HG03103 (cell line): ENCODE measurements at regions not wholly inside any gene's neighbourhood (a gene's known extent, or its start where the extent isn't known, plus 50 kb on each side); places are given as distances from the start of the nearest gene placed in this dataset.
A peak's percentile ranks its signal among the peaks of the same experiment; 100 is the strongest.
"Not testable (repeated sequence)": the region's sequence is repeated elsewhere in the genome, so short reads cannot be mapped to it uniquely, and the experiment has no call there.

Source experiments
- ATAC-seq: cut with Tn5 transposase; IDR thresholded peaks from one replicate; pipeline ENCODE4 v1.9.1; 2021; ENCODE audit warnings: low read depth; ENCODE audit not compliant: unreplicated experiment

DNA sequence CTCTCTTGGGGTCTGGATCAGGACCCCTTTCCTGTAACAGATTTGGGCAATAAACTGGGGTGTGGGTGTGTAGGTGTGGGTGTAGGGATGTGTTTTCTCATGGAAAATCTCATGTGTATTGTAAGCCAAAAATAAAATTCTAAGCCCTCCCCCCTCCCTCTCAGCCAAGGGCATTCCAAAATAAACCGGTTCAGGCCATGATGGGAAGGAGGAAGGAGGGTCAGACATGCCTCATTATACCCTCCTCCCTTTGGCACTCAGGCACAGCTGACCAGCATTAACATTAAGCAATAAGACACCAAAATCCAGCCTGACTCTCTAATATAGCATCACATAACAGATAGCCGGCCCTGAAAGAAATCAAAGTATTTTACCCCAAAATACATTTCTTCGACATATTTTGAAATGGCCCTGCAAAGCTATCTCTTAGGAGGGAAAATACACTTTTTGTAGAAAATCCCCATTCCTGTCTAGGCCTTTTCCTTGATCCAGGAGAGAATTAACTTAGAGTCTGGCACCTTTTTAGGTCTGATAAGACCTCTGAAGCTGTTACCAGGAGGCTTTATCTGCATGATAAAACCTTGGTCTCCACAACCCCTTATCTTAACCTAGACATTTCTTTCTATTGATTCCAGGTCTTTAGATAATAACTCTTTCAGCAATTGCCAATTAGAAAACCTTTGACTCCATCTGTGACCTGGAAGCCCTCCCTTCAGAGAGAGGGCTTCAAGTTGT lies 128.7 kb upstream of the COL5A2 start:
- no peak for ATAC-seq

DNA sequence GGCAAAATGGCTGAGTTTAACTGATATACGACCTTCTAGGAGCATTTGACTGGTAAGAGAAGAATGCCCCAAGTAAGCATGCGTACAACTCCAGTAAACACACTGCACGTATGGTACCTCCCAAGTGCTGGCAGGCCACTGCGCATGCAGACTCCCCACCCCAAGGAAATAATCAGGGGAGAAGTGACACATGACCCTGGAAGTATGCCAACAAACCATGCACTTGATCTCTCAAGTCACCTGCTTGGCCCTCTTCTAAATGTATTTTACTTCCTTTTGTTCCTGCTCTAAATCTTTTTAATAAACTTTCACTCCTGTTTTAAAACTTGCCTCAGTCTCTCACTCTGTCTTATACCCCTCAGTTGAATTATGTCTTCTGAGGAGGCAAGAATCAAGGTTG lies 129.8 kb upstream of the COL5A2 start:
- ATAC-seq: no peak

DNA sequence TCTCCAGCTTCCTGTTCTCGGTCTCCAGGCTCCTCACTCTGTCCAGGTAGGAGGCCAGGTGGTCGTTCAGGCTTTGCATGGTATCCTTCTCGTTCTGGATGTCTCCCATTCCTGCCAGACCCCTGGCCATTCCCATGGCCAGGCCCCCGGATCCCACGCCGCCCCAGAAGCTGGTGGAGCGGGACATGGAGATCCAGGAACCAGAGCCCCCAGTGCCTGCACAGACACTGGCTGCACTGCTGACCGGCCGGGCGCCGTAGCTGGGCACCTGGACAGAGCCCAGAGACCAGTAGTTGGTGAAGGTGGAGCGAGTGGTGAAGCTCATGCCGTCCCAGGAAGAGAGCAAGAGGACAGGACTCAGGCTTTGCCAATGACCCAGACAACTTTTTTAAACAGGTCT lies 129.1 kb upstream of the WDR75 start:
- no peak for ATAC-seq

DNA sequence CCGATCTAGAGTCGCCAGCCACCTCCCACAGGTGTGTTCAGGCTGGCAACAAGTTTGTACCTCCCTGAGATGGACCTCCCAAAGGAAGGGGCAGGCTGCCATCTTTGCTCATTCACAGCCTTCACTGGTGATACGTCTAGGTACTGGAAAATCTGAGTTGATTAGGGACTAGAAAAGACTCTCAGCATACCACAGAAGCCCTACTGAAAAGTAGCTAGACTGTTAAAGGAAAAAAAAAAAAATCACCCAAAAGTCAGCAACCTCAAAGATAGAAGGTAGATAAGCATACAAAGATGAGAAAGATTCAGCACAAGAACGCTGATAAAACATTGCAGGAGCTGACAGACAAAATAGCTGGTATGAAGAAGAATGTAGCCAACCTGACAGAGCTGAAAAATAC lies 128.6 kb upstream of the WDR75 start:
- no peak for ATAC-seq

DNA sequence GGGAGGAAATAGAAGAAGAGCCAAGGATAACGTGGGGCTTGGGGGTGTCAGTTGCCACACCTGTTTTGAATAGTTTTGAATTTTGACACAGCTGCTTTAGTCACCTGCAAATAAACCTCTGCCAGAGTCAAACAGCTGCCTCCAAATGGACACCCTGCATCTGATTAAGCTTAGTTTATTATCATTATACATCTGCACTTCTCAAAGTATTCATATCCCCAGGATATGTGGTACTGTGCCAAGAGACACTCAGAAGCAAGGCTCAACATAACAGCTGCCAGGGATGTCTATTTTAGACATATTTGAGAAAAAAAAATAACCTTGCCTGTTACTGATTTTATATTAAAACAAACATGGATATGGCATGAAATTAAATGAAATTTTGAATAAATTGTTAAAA lies 122.5 kb upstream of the WDR75 start:
- ATAC-seq: no peak

DNA sequence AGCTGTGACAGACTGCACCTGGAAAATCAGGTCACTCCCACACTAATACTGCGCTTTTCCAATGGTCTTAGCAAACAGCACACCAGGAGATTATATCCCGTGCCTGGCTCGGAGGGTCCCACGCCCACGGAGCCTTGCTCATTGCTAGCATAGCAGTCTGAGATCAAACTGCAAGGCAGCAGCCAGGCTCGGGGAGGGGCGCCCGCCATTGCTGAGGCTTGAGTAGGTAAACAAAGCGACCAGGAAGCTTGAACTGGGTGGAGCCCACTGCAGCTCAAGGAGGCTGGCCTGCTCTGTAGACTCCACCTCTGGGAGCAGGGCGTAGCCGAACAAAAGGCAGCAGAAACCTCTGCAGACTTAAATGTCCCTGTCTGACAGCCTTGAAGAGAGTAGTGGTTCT lies 121.8 kb upstream of the WDR75 start:
- not testable (repeated sequence) for ATAC-seq

DNA sequence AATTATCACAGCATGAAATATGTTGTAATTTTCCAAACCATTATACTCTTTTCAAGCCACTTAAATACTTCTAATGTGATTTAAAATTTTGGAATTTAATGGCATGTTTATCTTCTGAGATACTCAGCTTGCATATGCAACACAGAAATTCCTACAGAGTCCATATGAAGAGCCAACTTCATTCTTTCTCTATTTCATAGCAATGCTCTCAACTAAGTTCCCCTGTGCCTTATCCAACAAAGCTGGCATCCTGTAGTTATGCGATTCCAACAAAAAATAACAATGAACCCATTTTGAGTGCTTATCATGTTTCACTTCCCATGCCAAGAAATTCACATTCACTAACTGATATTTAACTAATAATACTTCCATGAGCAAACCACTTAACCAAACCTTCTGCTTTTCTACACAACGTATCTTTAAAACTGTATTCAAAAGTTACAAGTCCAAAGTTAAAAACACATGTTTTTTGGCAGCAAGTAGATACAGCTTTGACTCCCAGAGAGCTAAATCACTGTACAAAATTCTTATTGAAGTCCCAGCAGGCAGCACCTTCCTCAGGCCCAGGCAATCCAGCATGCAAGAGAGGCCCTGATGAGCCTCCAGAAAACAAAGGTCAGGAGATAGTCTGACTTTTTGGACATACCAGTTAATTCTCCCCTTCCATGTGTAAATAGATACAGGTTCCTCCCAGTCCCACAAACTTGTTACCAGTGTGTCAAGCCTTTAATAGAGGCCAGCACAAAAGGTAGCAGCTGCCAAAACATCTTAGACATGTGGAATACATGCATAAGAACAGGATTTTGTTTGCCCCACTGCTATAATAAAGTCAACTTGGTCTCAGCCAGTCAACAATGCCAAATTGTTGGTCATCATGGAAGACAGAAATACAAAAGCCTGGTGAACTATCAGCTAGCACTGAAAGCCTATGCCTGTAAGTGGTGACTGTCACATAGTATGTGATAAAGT lies 113.1 kb upstream of the WDR75 start:
- no peak for ATAC-seq

DNA sequence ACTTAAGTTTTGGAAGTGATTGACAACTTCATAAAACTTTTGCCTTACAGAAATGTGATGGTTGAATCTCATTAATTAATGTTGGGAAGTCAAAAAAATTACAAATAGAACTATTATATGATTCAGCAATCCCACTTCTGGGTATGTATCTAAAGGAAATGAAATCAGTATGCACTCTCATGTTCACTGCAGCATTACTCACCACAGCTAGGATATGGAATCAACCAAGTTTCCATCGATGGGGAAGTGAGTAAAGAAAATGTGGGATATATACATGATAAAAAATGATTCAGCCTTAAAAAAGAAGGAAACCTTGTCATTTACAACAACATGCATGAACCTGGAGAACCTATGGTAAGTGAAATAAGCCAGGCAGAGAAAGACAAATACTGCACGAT lies 112.4 kb upstream of the WDR75 start:
- no peak for ATAC-seq

DNA sequence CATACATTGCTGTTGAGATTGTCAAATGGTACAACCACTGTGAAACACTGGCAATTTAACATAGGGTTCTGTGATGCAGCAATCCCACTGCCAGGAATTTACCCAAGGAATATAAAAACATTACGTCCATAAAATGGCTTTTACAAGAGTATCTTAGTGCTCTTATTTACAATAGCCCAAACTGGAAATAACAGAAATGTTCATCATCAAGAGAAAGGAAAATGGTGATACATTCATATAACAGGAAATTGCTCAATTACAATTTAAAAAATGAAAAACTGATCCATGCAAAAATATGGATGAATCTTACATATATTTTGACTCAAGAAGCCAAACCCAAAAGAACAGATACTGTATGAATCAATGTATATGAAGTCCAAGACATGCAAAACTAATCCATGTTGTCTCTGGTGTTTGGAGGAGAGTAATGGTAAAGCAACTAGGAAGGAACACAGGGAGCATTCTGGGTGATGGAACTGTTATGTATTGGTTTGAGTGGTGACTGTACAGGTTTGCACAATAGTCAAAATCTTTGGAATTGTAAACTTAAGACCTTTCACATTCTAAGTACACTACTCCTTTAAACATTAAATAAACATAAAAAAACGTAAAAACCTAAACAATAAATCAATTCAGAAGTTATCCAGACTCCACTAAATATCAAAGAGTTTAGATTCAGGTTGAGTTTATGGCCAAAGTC lies 104.8 kb upstream of the WDR75 start:
- ATAC-seq: no peak

DNA sequence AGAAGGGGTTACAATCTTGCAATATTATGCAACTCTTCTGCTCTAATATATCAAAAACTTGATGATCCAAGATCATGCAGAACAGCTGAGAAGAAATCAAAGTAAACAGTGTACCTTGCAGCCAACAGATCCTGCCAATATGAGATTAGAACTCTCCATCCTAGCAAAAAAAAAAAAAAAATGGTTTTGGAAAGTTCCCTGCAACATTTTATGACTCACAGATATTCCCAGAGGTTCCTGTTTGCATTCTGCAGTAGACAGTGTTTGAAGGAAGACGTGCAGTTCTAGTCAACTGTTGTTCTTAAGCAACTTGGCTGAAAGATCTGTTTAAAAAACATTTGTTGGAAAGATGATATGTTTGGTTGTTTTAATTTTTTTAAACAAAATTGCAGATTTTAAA lies 103.6 kb upstream of the WDR75 start:
- ATAC-seq: no peak

DNA sequence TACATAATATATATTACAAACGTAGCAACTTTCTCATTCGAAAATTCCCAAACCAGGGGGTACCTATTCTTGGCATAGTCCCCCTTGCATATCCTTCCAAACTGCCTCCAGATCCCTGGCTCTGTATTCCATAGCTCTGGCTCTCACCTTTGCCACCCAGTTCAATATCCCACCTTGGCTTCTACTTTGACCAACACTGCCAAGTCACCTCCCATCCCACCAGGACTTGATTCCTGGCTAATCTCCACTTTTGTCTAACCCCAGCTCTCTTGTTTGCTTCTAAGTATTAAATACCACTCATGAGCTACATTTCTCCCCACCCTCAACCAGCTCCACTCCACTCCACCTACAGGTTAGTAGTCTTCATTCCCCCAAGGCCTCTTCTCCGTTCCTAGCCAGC lies 103.2 kb upstream of the WDR75 start:
- no peak for ATAC-seq

DNA sequence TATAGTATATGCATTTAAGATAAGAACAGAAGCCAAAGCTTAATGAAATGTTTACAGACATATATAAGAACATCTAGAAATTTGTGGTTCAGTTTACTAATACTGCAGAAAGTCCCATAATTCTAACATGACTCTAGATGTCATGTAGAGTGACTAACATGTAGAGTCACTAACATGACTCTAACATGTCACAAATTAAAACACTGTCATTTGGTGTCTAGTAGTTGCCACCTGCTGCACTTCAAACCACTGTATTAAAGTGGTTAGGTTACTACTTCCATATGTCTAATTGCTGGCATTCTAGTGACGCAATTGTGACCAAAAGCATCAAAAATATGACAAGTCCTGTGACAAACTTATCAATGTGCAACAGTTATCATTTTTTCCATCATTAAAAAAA lies 100.2 kb upstream of the WDR75 start:
- no peak for ATAC-seq

DNA sequence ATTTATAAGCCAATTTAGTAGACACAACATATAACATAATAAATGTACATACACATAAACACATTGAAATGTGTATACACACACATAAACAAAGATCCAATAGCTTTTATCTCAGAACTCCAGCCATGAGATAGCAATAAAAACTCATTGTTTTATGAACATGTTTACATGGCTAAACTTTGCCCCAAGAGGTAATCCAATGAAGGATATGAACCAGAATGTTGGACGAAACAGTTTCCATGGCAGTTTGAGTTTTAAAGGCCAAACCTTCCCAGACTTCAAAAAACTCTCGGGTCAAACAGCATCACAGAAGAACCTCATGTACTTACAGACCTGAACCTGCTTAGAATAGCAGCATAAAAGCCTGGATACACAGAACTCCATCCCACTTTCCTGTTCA lies 97.2 kb upstream of the WDR75 start:
- no peak for ATAC-seq

DNA sequence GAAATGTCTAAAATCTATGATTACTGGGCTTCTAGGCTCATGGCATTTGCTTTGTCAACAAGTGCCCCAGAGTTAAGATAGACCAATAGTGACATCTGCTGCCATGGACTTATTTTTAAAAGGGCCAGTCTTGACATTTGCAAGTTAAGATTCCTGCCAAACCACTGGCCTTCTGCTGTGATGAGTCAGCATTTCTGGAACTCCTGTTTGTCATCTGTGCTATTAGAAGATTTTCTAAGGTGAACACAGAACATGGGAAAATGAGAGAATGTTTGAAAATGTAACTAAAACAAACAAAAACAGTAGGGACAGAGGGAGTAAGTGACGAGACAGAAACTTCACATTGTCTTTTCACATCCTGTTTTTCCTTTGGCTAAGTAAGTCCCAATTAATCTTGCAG lies 93.7 kb upstream of the WDR75 start:
- ATAC-seq: peak; percentile 76

DNA sequence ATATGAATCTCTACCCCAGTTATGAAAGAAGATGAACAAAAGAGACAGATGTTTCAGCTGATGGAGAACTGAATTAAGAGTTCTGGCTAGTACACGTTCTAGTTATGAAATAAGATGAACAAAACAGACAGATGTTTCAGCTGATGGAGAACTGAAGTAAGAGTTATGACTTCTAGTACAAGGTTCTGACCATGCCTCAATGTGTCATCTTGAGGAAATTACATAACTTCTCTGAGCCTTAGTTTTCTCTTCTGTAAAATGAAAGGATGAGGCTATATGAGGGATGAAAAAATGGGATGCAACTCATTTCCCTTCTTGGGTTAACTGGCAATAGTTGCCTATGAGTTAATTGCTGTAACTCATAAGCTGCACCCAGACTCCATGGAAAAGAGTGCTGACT lies 92.9 kb upstream of the WDR75 start:
- ATAC-seq: no peak

DNA sequence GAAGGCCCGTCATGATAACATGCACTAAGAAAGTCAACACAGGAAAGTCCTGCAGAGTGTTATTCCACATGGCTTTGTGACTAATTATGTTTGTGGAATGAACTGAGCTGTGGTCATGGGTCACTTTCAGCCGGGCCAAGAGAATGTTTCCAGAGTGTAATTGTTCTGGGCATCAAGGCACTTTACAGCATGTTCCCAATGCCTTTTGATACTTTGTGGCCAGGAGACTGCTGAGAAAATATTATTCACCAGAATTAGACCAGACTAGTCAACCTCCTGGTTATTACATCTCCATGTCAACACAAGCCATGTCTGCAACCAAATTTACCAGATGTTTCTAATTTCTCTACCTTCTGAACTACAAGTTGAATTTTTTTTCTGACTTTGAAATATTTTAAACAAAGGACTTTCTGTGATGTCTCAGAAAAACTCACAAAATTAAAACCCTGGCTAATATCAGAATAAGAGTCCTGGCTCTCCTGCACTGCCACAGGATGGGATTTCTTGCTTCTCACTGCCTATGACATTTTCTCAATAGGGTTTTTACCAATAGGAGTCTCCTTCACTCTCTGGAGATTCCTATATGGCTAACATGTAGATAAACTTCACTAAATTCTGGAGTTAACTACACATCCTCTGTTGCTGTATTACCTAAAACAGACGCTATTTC lies 90.6 kb upstream of the WDR75 start:
- ATAC-seq: no peak

DNA sequence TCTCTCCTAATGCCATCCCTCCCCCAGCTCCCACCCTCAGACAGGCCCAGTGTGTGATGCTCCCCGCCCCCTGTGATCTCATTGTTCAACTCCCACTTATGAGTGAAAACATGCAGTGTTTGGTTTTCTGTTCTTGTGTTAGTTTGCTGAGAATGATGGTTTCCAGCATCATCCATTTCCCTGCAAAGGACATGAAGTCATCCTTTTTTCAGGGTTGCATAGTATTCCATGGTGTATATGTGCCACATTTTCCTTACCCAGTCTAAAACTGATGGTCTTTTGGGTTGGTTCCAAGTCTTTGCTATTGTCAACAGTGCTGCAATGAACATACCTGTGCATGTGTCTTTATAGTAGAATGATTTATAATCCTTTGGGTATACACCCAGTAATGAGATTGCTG lies 89.3 kb upstream of the WDR75 start:
- ATAC-seq: not testable (repeated sequence)

DNA sequence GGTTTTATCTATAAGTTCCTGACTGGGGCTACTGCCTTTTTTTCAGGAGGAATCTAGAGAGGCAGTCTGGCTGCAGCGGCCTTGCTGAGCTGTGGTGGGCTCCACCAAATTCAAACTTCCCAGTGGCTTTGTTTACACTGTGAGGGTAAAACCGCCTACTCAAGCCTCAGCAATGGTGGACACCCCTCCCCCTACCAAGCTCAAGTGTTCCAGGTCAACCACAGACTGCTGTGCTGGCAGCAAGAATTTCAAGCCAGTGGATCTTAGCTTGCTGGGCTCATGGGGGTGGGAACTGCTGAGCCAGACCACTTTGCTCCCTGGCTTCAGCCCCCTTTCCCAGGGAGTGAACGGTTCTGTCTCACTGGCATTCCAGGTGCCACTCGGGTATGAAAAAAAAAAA lies 83.9 kb upstream of the WDR75 start:
- not testable (repeated sequence) for ATAC-seq

DNA sequence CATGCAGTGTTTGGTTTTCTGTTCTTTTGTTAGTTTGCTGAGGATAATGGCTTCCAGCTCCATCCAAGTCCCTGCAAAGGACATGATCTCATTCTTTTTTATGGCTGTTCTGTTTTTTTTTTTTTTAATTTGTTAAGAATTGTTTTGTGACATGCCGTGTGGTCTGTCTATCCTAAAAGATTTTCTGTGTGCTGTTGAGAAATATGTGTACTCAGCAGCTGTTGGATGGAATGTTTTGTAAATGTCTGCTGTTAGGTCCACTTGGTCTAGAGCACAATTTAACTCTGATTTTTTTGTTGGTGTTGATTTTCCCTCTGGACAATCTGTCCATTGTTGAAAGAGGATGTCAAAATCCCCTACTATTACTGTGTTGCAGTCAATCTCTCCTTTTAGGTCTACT lies 80.4 kb upstream of the WDR75 start:
- ATAC-seq: no peak

DNA sequence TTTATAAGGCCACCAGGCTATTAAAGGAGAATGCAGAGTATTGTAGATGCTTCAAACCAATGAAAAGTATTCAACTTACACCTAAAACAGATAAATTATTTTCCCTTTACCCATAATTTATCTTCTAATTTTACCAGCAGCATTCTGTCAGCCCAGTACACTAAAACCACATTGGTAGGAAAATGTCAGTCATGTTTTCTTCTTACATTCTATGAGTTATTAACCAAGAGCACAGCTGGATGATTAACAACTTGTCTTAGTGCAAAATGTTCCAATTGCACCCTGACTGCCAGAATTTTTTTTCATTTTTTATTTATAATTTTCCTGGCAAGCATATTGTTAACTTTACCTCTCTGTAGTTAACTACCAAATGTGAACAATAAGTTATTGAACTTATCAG lies 79.0 kb upstream of the WDR75 start:
- no peak for ATAC-seq

DNA sequence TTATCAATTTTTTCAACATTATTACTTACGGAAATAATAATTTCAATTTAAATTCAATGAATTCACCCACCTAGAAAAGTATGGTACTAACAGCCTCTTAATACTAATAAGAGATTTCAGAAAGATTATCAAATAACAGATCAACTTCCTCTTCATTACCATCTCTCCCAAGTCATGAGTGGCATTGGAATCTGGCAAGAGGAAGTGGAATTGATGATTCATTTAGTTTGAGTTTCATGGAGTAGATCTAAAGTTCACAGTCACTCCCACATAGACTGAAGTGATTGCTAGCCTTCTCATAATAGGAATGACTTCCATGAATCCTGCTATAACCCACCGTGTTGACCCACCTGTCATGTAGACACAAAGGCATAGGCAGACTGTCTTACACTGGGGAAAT lies 77.7 kb upstream of the WDR75 start:
- no peak for ATAC-seq
